Gastroesophageal sphincter (tissue), 4 donors: ENCODE measurements at regions not wholly inside any gene's neighbourhood (a gene's known extent, or its start where the extent isn't known, plus 50 kb on each side); places are given as distances from the start of the nearest gene placed in this dataset.
A peak's percentile ranks its signal among the peaks of the same experiment; 100 is the strongest.
"Not testable (repeated sequence)": the region's sequence is repeated elsewhere in the genome, so short reads cannot be mapped to it uniquely, and the experiment has no call there.

ENCODE experiments used
- ATAC-seq: fragments of 150-250 bp; one replicate; pipeline ENCODE4 v1.9.1; 2016; ENCODE audit warnings: mild to moderate bottlenecking, moderate library complexity
- H3K27ac ChIP-seq, 4 donors: fragments of 200-600 bp; sonication (generic) in 3 of 4; 1 replicate in 3 of 4; 2 replicates in 1 of 4; pipeline ENCODE4 v1.5.1; 2016 to 2019
- H3K27me3 ChIP-seq: fragments of 200-600 bp; sonication (generic); one replicate; pipeline ENCODE4 v1.5.1; 2019
- H3K36me3 ChIP-seq, 2 donors: fragments of 200-600 bp; sonication (generic); one replicate each; pipeline ENCODE4 v1.5.1; 2019; ENCODE audit warnings: control low read depth in 1 of 2
- H3K4me1 ChIP-seq, 3 donors: fragments of 200-600 bp; sonication (generic); 1 replicate in 2 of 3; 2 replicates in 1 of 3; pipeline ENCODE4 v1.5.1; 2016 to 2019; ENCODE audit warnings: control low read depth in 2 of 3
- H3K4me3 ChIP-seq, 2 donors: fragments of 200-600 bp; sonication (generic); one replicate each; pipeline ENCODE4 v1.5.1; 2019; ENCODE audit warnings: mild to moderate bottlenecking in 1 of 2, moderate library complexity in 1 of 2
- H3K9me3 ChIP-seq, 3 donors: fragments of 200-600 bp; sonication (generic); one replicate each; pipeline ENCODE4 v1.5.1; 2017 to 2019; ENCODE audit warnings: control low read depth in 2 of 3
- EP300 ChIP-seq: sonication (generic); formaldehyde crosslinking; IDR thresholded peaks from one replicate; pipeline ENCODE4 v1.6.1; 2017; ENCODE audit warnings: antibody characterized with exemption, mild to moderate bottlenecking
- POLR2A ChIP-seq, 2 donors: fragments of 450-650 bp; IDR thresholded peaks; one replicate each; pipeline ENCODE4 v1.6.1; 2017; ENCODE audit warnings: antibody characterized with exemption in 2 of 2, mild to moderate bottlenecking in 2 of 2, moderate library complexity in 1 of 2
- POLR2AphosphoS5 ChIP-seq: sonication (generic); formaldehyde crosslinking; IDR thresholded peaks from one replicate; pipeline ENCODE4 v1.6.1; 2017; ENCODE audit warnings: antibody characterized with exemption
- WGBS, 2 donors: methylation state at CpG; one replicate each; pipeline ENCODE4 v1.1.5; 2018; ENCODE audit warnings: low coverage in 1 of 2; 5-methylcytosine and 5-hydroxymethylcytosine counted together
- TF ChIP-seq, protein P1 (sequence below), 4 experiments: fragments of 200-600 bp in 2 of 4; fragments of 450-650 bp in 2 of 4; sonication (generic) in 1 of 4; IDR thresholded peaks; one replicate each; pipeline ENCODE4 v1.5.1; 2017 to 2019; ENCODE audit warnings: antibody characterized with exemption in 4 of 4, mild to moderate bottlenecking in 2 of 4, moderate library complexity in 2 of 4

GRCh38 chr12:75944097-75944904, 87.3 kb downstream of the PHLDA1 start:
- Histone ChIP-seq H3K27ac (no peak overlapping the region), H3K9me3 (no peaks in the 10 kb centered on the region), H3K4me1 (peaks cover 0 to 6% (median 0%) of the 10 kb centered on the region in 3 donors), H3K36me3 (no peaks in the 10 kb centered on the region), H3K27me3 (no peaks in the 10 kb centered on the region), H3K4me3 (no peak overlapping the region)
- WGBS, 2 donors: 14% methylated on average over 1 of the region's 1 CpG; no CpG with 5 or more reads in 1 of the 2 donors
- no peak for ATAC-seq
- TF ChIP-seq POLR2A (IDR thresholded peaks at IDR 0.05) (no peak), POLR2AphosphoS5 (peak; percentile 14), EP300 (no peak)
- TF ChIP-seq, protein P1, sequence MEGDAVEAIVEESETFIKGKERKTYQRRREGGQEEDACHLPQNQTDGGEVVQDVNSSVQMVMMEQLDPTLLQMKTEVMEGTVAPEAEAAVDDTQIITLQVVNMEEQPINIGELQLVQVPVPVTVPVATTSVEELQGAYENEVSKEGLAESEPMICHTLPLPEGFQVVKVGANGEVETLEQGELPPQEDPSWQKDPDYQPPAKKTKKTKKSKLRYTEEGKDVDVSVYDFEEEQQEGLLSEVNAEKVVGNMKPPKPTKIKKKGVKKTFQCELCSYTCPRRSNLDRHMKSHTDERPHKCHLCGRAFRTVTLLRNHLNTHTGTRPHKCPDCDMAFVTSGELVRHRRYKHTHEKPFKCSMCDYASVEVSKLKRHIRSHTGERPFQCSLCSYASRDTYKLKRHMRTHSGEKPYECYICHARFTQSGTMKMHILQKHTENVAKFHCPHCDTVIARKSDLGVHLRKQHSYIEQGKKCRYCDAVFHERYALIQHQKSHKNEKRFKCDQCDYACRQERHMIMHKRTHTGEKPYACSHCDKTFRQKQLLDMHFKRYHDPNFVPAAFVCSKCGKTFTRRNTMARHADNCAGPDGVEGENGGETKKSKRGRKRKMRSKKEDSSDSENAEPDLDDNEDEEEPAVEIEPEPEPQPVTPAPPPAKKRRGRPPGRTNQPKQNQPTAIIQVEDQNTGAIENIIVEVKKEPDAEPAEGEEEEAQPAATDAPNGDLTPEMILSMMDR (IDR thresholded peaks at IDR 0.05): no peak

DNA sequence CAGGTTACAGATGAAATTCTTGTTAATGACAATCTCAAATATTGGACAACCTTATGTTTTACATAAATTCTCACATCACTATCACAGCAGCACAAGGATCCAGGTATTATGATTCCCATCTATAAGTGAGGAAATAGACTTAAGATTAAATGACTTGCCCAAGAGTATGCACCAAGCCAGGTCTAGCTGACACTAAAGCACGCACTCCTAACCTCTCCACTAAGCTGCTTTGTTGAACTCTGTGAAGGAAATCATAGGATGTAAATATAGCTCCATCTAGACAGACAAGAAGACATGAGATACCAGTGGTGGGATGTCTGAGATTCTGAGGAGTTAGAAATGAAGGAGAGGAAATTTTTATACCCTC, 87.9 kb downstream of the PHLDA1 start:
- Histone ChIP-seq H3K4me1 (peaks cover 0 to 6% (median 0%) of the 10 kb centered on the region in 3 donors), H3K27me3 (no peaks in the 10 kb centered on the region), H3K9me3 (no peaks in the 10 kb centered on the region), H3K27ac (no peak overlapping the region), H3K4me3 (no peak overlapping the region), H3K36me3 (no peaks in the 10 kb centered on the region)
- TF ChIP-seq EP300: no peak
- no peak for TF ChIP-seq POLR2AphosphoS5
- TF ChIP-seq, protein P1 (IDR thresholded peaks at IDR 0.05): no peak
- TF ChIP-seq POLR2A (IDR thresholded peaks at IDR 0.05): no peak
- 87 to 100% methylated on average over 1 of the region's 1 CpG for WGBS, 2 donors
- no peak for ATAC-seq

DNA sequence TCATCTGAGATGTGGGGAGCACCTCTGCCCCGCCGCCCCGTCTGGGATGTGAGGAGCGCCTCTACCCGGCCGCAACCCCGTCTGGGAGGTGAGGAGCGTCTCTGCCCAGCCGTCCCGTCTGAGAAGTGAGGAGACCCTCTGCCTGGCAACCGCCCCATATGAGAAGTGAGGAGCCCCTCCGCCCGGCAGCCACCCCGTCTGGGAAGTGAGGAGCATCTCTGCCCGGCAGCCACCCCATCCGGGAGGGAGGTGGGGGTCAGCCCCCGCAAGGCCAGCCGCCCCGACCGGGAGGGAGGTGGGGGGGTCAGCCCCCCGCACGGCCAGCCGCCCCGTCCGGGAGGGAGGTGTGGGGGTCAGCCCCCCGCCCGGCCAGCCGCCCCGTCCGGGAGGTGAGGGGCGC, 89.9 kb downstream of the PHLDA1 start:
- H3K36me3 ChIP-seq, ATAC-seq, H3K9me3 ChIP-seq: not testable (repeated sequence)

DNA sequence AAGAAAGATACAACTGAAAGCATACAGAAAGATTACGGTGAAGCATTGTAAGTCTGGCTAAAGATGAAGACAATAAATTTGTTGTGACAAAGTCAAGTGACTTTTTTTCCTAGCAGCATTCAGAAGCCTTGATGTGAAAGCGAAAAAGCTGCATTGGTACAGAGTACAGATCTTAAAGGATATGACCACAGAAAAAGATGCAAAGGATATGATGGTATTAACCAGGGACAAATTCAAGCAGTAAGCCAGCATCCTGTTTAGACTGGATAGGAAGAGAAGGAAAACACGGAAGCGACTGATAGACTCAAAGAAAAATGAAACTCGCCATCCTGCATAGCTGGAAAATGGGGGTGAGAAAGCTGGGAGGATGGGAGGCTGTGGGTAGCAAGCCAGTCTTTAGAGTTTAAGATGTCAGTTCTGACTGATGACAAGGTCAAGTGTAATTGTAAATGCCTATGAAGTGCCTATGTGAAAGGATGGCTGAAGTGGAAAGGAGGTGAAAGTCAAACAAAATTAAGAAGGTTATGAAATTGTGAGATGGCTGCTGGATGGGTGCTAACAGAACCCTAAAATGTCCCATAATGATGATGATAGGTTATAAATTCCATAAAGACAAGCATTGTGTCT, 92.4 kb downstream of the PHLDA1 start:
- TF ChIP-seq EP300: no peak
- TF ChIP-seq POLR2A (IDR thresholded peaks at IDR 0.05): no peak
- TF ChIP-seq, protein P1 (IDR thresholded peaks at IDR 0.05): no peak
- no peak for TF ChIP-seq POLR2AphosphoS5
- Histone ChIP-seq H3K9me3 (no peaks in the 10 kb centered on the region), H3K4me1 (peaks cover 0 to under 1% (median 0%) of the 10 kb centered on the region in 3 donors), H3K4me3 (no peak overlapping the region), H3K27me3 (no peaks in the 10 kb centered on the region), H3K27ac (no peak overlapping the region), H3K36me3 (no peaks in the 10 kb centered on the region)
- no peak for ATAC-seq
- 79 to 91% methylated on average over 5 of the region's 5 CpGs for WGBS, 2 donors

More for the DNA sequence above, 89.9 kb downstream of the PHLDA1 start:
- H3K27ac ChIP-seq, H3K4me3 ChIP-seq, H3K27me3 ChIP-seq, H3K4me1 ChIP-seq: not testable (repeated sequence)
- WGBS, 2 donors: no CpG with 5 or more reads among the region's 31 CpGs

DNA sequence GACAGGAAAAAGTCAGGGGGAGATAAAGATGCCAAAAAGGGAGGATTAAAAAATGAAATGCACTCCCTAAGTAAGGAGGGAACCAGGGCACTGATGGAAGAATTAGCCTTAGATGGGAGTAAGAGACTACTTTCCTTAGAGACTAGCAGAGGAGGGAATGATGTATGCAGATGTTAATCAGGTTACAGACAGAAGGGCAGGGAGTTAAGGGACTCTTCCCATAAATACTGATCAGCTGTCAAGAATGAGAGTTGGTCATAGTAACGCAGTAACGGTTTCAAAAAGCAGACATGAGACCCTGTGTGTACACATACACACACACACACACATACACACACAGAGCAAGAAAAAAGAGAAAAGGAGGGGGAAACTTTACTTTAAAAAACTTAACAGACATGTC, 93.4 kb downstream of the PHLDA1 start:
- Histone ChIP-seq H3K4me1 (peaks cover 0 to 6% (median 0%) of the 10 kb centered on the region in 3 donors), H3K27ac (no peak overlapping the region), H3K27me3 (no peaks in the 10 kb centered on the region), H3K4me3 (no peak overlapping the region), H3K36me3 (no peaks in the 10 kb centered on the region), H3K9me3 (no peaks in the 10 kb centered on the region)
- ATAC-seq: no peak
- TF ChIP-seq POLR2AphosphoS5 (no peak), POLR2A (IDR thresholded peaks at IDR 0.05) (no peak), EP300 (no peak)
- TF ChIP-seq, protein P1 (IDR thresholded peaks at IDR 0.05): no peak
- WGBS, 2 donors: 75% methylated on average over 2 of the region's 2 CpGs; no CpG with 5 or more reads in 1 of the 2 donors
